BJ (cell line): ENCODE measurements at regions not wholly inside any gene's neighbourhood (a gene's known extent, or its start where the extent isn't known, plus 50 kb on each side); places are given as distances from the start of the nearest gene placed in this dataset.

Experiments
- CTCF ChIA-PET: fragments of 350-600 bp; formaldehyde crosslinking; extraction: SDS; loops from one replicate; lab custom pipeline; 2021; ENCODE audit warnings: antibody characterized with exemption, inconsistent platforms; lab: Yijun Ruan, JAX
- POLR2A ChIA-PET: fragments of 300-600 bp; sonication (Branson Sonifier 250); formaldehyde crosslinking; extraction: SDS; loops from one replicate; lab custom pipeline; 2021; ENCODE audit warnings: antibody characterized with exemption; lab: Charles Lee
- DNase-seq: peaks from one replicate; pipeline ENCODE4 v3.0.0-alpha.2; 2011; ENCODE audit warnings: low read depth
- H3K27me3 ChIP-seq: 2 replicates; pipeline ENCODE4 v1.6.0; 2011; ENCODE audit warnings: low read length; ENCODE audit not compliant: control insufficient read depth, insufficient read depth
- H3K36me3 ChIP-seq: 2 replicates; pipeline ENCODE4 v1.5.1; 2011; ENCODE audit warnings: low read length; ENCODE audit not compliant: control insufficient read depth, insufficient read depth
- H3K4me3 ChIP-seq: 2 replicates; pipeline ENCODE4 v1.5.1; 2011; ENCODE audit warnings: low read depth, mild to moderate bottlenecking, control low read depth, low read length
- TF ChIP-seq, protein P1 (sequence below): IDR thresholded peaks from 2 replicates; pipeline ENCODE4 v1.5.1; 2011; ENCODE audit warnings: low read depth, mild to moderate bottlenecking, control low read depth, inconsistent platforms, low read length, moderate library complexity; ENCODE audit not compliant: insufficient read depth

DNA sequence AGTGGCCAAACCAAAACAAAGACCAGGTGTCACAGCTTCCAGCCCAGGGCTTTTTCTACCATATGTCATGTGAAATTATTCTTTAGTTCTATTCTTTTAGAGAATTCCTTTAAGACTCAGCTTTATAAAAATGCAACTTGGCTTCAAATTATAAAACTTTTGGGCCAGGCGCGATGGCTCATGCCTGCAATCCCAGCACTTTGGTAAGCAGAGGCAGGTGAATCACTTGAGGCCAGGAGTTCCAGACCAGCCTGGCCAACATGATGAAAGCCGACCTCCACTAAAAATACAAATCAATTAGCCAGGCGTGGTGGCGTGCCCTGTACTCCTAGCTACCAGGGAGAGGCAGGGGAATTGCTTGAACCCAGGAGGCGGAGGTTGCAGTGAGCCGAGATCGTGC is 210.3 kb upstream of the ARG1 start:
- POLR2A ChIA-PET = no interaction called here
- H3K4me3 ChIP-seq = no peak overlapping the region
- TF ChIP-seq, protein P1, sequence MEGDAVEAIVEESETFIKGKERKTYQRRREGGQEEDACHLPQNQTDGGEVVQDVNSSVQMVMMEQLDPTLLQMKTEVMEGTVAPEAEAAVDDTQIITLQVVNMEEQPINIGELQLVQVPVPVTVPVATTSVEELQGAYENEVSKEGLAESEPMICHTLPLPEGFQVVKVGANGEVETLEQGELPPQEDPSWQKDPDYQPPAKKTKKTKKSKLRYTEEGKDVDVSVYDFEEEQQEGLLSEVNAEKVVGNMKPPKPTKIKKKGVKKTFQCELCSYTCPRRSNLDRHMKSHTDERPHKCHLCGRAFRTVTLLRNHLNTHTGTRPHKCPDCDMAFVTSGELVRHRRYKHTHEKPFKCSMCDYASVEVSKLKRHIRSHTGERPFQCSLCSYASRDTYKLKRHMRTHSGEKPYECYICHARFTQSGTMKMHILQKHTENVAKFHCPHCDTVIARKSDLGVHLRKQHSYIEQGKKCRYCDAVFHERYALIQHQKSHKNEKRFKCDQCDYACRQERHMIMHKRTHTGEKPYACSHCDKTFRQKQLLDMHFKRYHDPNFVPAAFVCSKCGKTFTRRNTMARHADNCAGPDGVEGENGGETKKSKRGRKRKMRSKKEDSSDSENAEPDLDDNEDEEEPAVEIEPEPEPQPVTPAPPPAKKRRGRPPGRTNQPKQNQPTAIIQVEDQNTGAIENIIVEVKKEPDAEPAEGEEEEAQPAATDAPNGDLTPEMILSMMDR = no peak
- H3K27me3 ChIP-seq = no peaks in the 10 kb centered on the region
- CTCF ChIA-PET = no interaction called here
- no peaks in the 10 kb centered on the region for H3K36me3 ChIP-seq
- no peak for DNase-seq

DNA sequence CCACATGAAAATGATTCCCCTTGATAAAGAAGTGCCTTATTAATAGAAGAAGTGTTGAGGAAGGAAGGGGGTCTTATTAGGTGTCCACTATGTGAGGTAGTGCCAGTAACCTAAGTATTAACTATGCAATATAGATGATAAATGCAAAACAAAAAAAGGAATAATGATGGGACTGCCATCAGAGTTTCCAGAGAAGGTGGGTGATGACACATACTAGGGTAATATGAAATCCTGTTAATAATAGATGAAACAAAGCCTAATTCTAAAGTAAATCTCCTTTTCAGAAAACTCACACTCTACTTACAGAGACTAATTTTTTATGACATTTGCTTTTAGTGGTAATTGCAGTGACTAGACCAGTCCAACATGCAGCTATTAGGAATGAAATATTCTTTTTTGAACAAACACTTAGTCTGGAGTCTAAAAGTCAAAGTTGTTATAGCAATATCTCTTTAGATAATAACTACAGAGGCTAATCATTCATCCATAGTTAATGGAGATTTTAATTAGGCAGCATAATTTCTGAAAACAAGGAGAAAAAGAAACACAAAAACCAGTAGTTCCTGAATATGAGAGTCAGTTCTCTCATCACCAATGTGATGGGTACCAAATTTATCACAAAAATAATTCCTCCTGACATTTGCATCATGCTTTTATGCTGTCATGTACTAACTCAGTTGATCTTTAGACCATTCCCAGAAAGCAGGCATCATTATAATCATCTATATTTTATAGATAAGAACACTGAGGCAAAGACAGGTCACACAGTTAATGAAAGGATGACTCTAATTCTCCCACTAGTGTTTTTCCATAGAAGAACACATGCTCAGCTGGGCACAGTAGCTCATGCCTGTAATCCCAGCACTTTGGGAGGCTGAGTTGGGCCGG is 208.8 kb upstream of the ARG1 start:
- ChIA-PET CTCF (no interaction called here), POLR2A (no interaction called here)
- no peaks in the 10 kb centered on the region for H3K27me3 ChIP-seq

DNA sequence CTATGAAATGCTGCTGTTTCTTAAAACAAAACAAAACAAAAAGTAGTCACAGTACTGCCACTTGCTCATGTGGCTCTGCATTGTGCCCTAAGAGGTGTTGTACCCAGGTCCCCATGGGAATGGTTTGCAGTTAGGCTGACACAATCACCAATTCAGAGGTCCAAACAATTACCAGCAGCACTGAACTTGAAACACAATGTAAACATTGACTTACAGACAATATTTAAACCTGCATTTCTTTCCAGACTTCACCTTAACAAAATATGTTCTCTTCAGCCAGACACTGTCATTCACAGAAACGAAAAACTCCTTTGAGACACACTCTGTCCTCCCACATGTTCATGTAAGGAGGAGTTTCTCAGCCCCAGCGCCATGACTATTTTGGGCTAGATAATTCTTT is 206.8 kb upstream of the ARG1 start:
- TF ChIP-seq, protein P1 = no peak
- H3K4me3 ChIP-seq = no peak overlapping the region
- DNase-seq = no peak
- ChIA-PET CTCF (no interaction called here), POLR2A (no interaction called here)
- H3K36me3 ChIP-seq = no peaks in the 10 kb centered on the region
- no peaks in the 10 kb centered on the region for H3K27me3 ChIP-seq

More for the DNA sequence above, 208.8 kb upstream of the ARG1 start:
- no peak for DNase-seq
- Histone ChIP-seq H3K4me3 (no peak overlapping the region), H3K36me3 (no peaks in the 10 kb centered on the region)
- TF ChIP-seq, protein P1 = no peak

DNA sequence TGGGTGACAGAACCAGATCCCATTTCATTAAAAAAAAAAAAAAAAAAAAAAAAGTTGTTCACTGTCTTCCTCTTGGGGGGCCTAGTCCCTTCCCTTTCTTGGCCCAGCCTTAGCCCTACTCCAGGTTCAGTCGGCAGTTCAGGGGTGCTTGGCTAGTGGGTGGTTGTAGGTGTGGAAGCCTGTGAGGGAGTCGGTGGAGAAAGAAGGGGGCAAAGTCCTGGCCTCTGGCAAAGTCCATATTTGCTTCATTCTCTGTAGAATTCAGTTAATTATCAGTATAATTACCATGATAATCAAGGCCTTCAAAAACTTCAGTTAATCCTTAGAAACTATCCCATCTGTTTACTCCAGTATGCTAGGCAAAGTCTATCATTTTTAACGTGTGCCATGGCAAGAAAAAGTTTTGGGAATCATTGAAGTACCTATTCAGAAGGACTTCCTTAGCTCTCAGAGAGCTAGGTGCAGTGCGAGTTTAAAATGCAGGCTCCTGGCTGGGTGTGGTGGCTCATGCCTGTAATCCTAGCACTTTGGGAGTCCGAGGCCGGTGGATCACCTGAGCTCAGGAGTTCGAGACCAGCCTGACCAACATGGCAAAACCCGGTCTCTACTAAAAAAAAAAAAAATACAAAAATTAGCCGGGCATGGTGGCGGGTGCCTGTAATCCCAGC is 205.7 kb upstream of the ARG1 start:
- CTCF ChIA-PET = interaction anchor here (0.9 kb wide), 1 partner anchor 8 kb away, joined by 3 read pairs; no protein-coding TSS in a partner anchor
- H3K36me3 ChIP-seq = no peaks in the 10 kb centered on the region
- no peak for DNase-seq
- no peaks in the 10 kb centered on the region for H3K27me3 ChIP-seq
- TF ChIP-seq, protein P1 = no peak
- H3K4me3 ChIP-seq = no peak overlapping the region
- POLR2A ChIA-PET = no interaction called here

DNA sequence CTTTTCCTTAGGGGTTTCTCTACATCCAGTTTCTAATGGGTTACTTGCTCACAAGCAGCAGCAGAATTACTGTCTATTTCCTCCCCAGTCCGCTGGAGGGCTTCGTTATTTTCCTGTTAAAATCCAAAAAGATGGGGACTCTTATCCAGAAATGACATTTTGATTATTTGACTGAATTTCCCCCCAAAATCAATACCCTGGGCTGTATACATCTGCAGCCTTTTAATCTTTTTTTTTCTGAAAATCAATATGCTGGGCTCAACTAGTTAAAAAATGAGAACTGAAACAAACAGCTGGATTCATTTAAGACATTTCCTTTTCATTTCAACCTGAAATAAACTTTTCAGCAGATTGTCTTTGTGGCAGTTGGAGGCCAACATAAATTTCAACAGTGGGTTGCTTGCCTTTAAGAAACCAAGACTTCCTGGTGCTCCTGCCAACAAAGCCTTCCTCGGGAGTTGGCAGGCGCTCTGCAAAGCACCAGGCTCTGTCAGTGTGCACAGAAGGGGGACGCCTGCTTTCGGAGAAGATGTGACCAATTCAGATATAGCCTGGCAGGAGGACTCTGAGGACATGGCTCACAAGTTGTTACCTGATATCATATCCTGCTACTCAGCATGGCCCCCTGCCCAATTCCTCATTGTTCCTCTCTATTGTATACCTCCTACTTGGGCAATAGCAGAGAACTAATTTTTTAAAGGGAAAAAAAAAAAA is 204.7 kb upstream of the ARG1 start:
- Histone ChIP-seq H3K27me3 (no peaks in the 10 kb centered on the region), H3K36me3 (no peaks in the 10 kb centered on the region), H3K4me3 (no peak overlapping the region)
- DNase-seq = no peak
- POLR2A ChIA-PET = no interaction called here
- TF ChIP-seq, protein P1 = 0 out of 2 replicates have a peak, but pooled peaks have one; percentile 3
- CTCF ChIA-PET = interaction anchor here (0.9 kb wide), 1 partner anchor 9 kb away, joined by 3 read pairs; no protein-coding TSS in a partner anchor
